Esophagus muscularis mucosa (tissue), 4 donors: ENCODE measurements at regions not wholly inside any gene's neighbourhood (a gene's known extent, or its start where the extent isn't known, plus 50 kb on each side); places are given as distances from the start of the nearest gene placed in this dataset.

Source experiments
- DNase-seq: peaks from one replicate; pipeline ENCODE4 v3.0.0-alpha.2; 2017; ENCODE audit errors: extremely low spot score
- H3K27ac ChIP-seq, 4 donors: fragments of 200-600 bp; sonication (generic); replicated peaks in 1 of 4; 1 replicate in 3 of 4; 2 replicates in 1 of 4; pipeline ENCODE4 v1.5.1; 2016 to 2019; ENCODE audit warnings: mild to moderate bottlenecking in 1 of 4
- H3K27me3 ChIP-seq, 4 donors: fragments of 200-600 bp; sonication (generic); one replicate each; pipeline versions ENCODE4 v1.5.1 to v1.6.0; 2016 to 2019
- H3K36me3 ChIP-seq, 4 donors: fragments of 200-600 bp; sonication (generic); one replicate each; pipeline ENCODE4 v1.5.1; 2016 to 2019
- H3K4me1 ChIP-seq, 4 donors: fragments of 200-600 bp; sonication (generic); one replicate each; pipeline ENCODE4 v1.5.1; 2016 to 2019
- H3K4me3 ChIP-seq, 4 donors: fragments of 200-600 bp; sonication (generic); 1 replicate in 2 of 4; 2 replicates in 2 of 4; pipeline ENCODE4 v1.5.1; 2016 to 2019; ENCODE audit warnings: mild to moderate bottlenecking in 4 of 4, moderate library complexity in 1 of 4
- H3K9me3 ChIP-seq, 4 donors: fragments of 200-600 bp; sonication (generic); 1 replicate in 3 of 4; 2 replicates in 1 of 4; pipeline ENCODE4 v1.5.1; 2016 to 2019
- CTCF ChIP-seq, 3 experiments: fragments of 200-600 bp in 2 of 3; fragments of 450-650 bp in 1 of 3; sonication (generic) in 2 of 3; IDR thresholded peaks; one replicate each; pipeline ENCODE4 v1.5.1; 2017 to 2019; ENCODE audit warnings: antibody characterized with exemption in 3 of 3, mild to moderate bottlenecking in 2 of 3, moderate library complexity in 1 of 3
- EP300 ChIP-seq: sonication (generic); formaldehyde crosslinking; IDR thresholded peaks from one replicate; pipeline ENCODE4 v1.6.1; 2017; ENCODE audit warnings: antibody characterized with exemption
- POLR2A ChIP-seq: fragments of 450-650 bp; IDR thresholded peaks from one replicate; pipeline ENCODE4 v1.6.1; 2017; ENCODE audit warnings: antibody characterized with exemption, moderate library complexity, mild to moderate bottlenecking, low read depth
- POLR2AphosphoS5 ChIP-seq, 2 donors: sonication (generic); formaldehyde crosslinking; IDR thresholded peaks; one replicate each; pipeline ENCODE4 v1.6.1; 2017; ENCODE audit warnings: antibody characterized with exemption in 2 of 2
- WGBS: methylation state at CpG from one replicate; pipeline ENCODE4 v1.1.5; 2018; 5-methylcytosine and 5-hydroxymethylcytosine counted together
- intact Hi-C: fragments of 100-400 bp; cut with DNase I; formaldehyde crosslinking; loops from one replicate; pipeline ENCODE4 v1.15.1; 2023

GRCh38 chr2:217162533-217162932, 302.7 kb upstream of the TNP1 start:
- no peak overlapping the region for H3K4me3 ChIP-seq
- TF ChIP-seq EP300: no peak
- no peak for TF ChIP-seq CTCF (IDR thresholded peaks at IDR 0.05)
- TF ChIP-seq POLR2AphosphoS5 (IDR thresholded peaks at IDR 0.05): no peak
- TF ChIP-seq POLR2A: no peak
- H3K36me3 ChIP-seq: no peaks in the 10 kb centered on the region
- H3K9me3 ChIP-seq: no peaks in the 10 kb centered on the region
- H3K27ac ChIP-seq: no peak overlapping the region
- DNase-seq: peak; percentile 50
- intact Hi-C loops: loop anchor here (5.0 to 10.0 kb wide), 2 partner anchors 352 to 465 kb away; partner anchors contain the start of gene IGFBP5
- 86% methylated on average over 9 of the region's 9 CpGs for WGBS
- H3K4me1 ChIP-seq: peaks cover 0 to 17% (median 11%) of the 10 kb centered on the region in 4 donors
- no peaks in the 10 kb centered on the region for H3K27me3 ChIP-seq

GRCh38 chr2:217160978-217161973, 301.4 kb upstream of the TNP1 start:
- WGBS: 66% methylated on average over 9 of the region's 9 CpGs
- TF ChIP-seq POLR2AphosphoS5 (IDR thresholded peaks at IDR 0.05): no peak
- no peak for TF ChIP-seq CTCF (IDR thresholded peaks at IDR 0.05)
- no peak for TF ChIP-seq POLR2A
- TF ChIP-seq EP300: no peak
- Histone ChIP-seq H3K27ac (no peak overlapping the region), H3K9me3 (no peaks in the 10 kb centered on the region), H3K4me3 (no peak overlapping the region), H3K4me1 (peaks cover 0 to 17% (median 11%) of the 10 kb centered on the region in 4 donors), H3K36me3 (no peaks in the 10 kb centered on the region), H3K27me3 (no peaks in the 10 kb centered on the region)
- DNase-seq: peak; percentile 62
- intact Hi-C loops: loop anchor here (5.0 to 10.0 kb wide), 2 partner anchors 354 to 464 kb away; partner anchors contain the start of gene IGFBP5

GRCh38 chr2:217160103-217160743, 300.4 kb upstream of the TNP1 start:
- TF ChIP-seq EP300 (no peak), POLR2A (no peak), POLR2AphosphoS5 (IDR thresholded peaks at IDR 0.05) (no peak), CTCF (IDR thresholded peaks at IDR 0.05) (no peak)
- Histone ChIP-seq H3K27me3 (no peaks in the 10 kb centered on the region), H3K36me3 (no peaks in the 10 kb centered on the region), H3K9me3 (no peaks in the 10 kb centered on the region), H3K27ac (no peak overlapping the region), H3K4me3 (no peak overlapping the region), H3K4me1 (peaks cover 0 to 17% (median 11%) of the 10 kb centered on the region in 4 donors)
- WGBS: 77% methylated on average over 4 of the region's 4 CpGs
- intact Hi-C loops: loop anchor here (5.0 to 10.0 kb wide), 2 partner anchors 355 to 463 kb away; partner anchors contain the start of gene IGFBP5
- DNase-seq: peak; percentile 12

GRCh38 chr2:217158928-217159327, 299.1 kb upstream of the TNP1 start:
- intact Hi-C loops: no loop called here
- Histone ChIP-seq H3K4me1 (peaks cover 0 to 10% (median 9%) of the 10 kb centered on the region in 4 donors), H3K9me3 (no peaks in the 10 kb centered on the region), H3K36me3 (no peaks in the 10 kb centered on the region), H3K4me3 (no peak overlapping the region), H3K27ac (no peak overlapping the region), H3K27me3 (no peaks in the 10 kb centered on the region)
- 93% methylated on average over 2 of the region's 2 CpGs for WGBS
- no peak for TF ChIP-seq POLR2AphosphoS5 (IDR thresholded peaks at IDR 0.05)
- no peak for TF ChIP-seq CTCF (IDR thresholded peaks at IDR 0.05)
- TF ChIP-seq EP300: no peak
- no peak for TF ChIP-seq POLR2A
- no peak for DNase-seq
